CD14-positive monocyte (primary cell): ENCODE measurements at regions not wholly inside any gene's neighbourhood (a gene's known extent, or its start where the extent isn't known, plus 50 kb on each side); places are given as distances from the start of the nearest gene placed in this dataset.

Source experiments
- DNase-seq, 3 donors: peaks; one replicate each; pipeline ENCODE4 v3.0.0-alpha.2; 2011 to 2022
- H2AFZ ChIP-seq: 2 replicates; pipeline ENCODE4 v1.6.0; 2012; ENCODE audit warnings: mild to moderate bottlenecking, low read depth, low read length, inconsistent platforms; ENCODE audit not compliant: insufficient read depth, poor library complexity, severe bottlenecking
- H3K27ac ChIP-seq, 2 donors: 1 replicate in 1 of 2; 2 replicates in 1 of 2; pipeline ENCODE4 v1.5.1; 2012 to 2013; ENCODE audit warnings: low read length in 2 of 2, control low read depth in 1 of 2, inconsistent platforms in 1 of 2, low read depth in 1 of 2, mild to moderate bottlenecking in 1 of 2
- H3K27me3 ChIP-seq, 2 donors: one replicate each; pipeline versions ENCODE4 v1.6.0 to v1.6.1; 2011 to 2013; ENCODE audit warnings: low read length in 2 of 2; ENCODE audit not compliant: control insufficient read depth in 2 of 2, insufficient read depth in 2 of 2
- H3K36me3 ChIP-seq, 2 donors: replicated peaks in 1 of 2; 1 replicate in 1 of 2; 2 replicates in 1 of 2; pipeline versions ENCODE4 v1.5.1 to v1.6.1; 2012 to 2013; ENCODE audit warnings: low read length in 2 of 2, control low read depth in 1 of 2, inconsistent platforms in 1 of 2, mild to moderate bottlenecking in 1 of 2; ENCODE audit not compliant: insufficient read depth in 2 of 2, control insufficient read depth in 1 of 2
- H3K4me1 ChIP-seq, 2 donors: 1 replicate in 1 of 2; 2 replicates in 1 of 2; pipeline versions ENCODE4 v1.5.1 to v1.6.1; 2012 to 2013; ENCODE audit warnings: low read length in 2 of 2, control low read depth in 1 of 2, inconsistent platforms in 1 of 2, mild to moderate bottlenecking in 1 of 2, moderate library complexity in 1 of 2; ENCODE audit not compliant: insufficient read depth in 2 of 2, control insufficient read depth in 1 of 2
- H3K4me2 ChIP-seq: replicated peaks from 2 replicates; pipeline ENCODE3; 2012; ENCODE audit warnings: low read length, moderate library complexity, mild to moderate bottlenecking; ENCODE audit not compliant: poor library complexity, severe bottlenecking; ENCODE audit errors: extremely low read depth
- H3K4me3 ChIP-seq, 3 experiments: fragments of 200-600 bp in 1 of 3; sonication (generic) in 1 of 3; replicated peaks in 1 of 3; 1 replicate in 2 of 3; 2 replicates in 1 of 3; pipeline ENCODE4 v1.5.1; 2011 to 2013; ENCODE audit warnings: low read length in 3 of 3, mild to moderate bottlenecking in 3 of 3, control low read depth in 2 of 3, low read depth in 2 of 3, inconsistent platforms in 1 of 3, moderate library complexity in 1 of 3
- H3K79me2 ChIP-seq: 2 replicates; pipeline ENCODE4 v1.6.0; 2012; ENCODE audit warnings: mild to moderate bottlenecking, control low read depth, inconsistent platforms, low read length, moderate library complexity; ENCODE audit not compliant: insufficient read depth
- H3K9ac ChIP-seq: 2 replicates; pipeline ENCODE4 v1.6.0; 2017; ENCODE audit warnings: low read length, mild to moderate bottlenecking; ENCODE audit not compliant: insufficient read depth, poor library complexity, severe bottlenecking
- H3K9me3 ChIP-seq, 2 donors: replicated peaks in 1 of 2; 1 replicate in 1 of 2; 2 replicates in 1 of 2; pipeline versions ENCODE4 v1.5.1 to v1.6.1; 2012 to 2013; ENCODE audit warnings: low read length in 2 of 2, control low read depth in 1 of 2; ENCODE audit not compliant: control insufficient read depth in 1 of 2, insufficient read depth in 1 of 2
- H4K20me1 ChIP-seq: 2 replicates; pipeline ENCODE4 v1.6.0; 2012; ENCODE audit warnings: mild to moderate bottlenecking, low read length, control low read depth, moderate library complexity; ENCODE audit not compliant: insufficient read depth
- H3K27ac Mint-ChIP-seq, 7 donors: one replicate each; pipeline ENCODE4 v1.8.0; 2020; ENCODE audit warnings: mild to moderate bottlenecking in 7 of 7, mixed read lengths in 7 of 7, moderate library complexity in 6 of 7, inconsistent platforms in 2 of 7
- H3K27me3 Mint-ChIP-seq, 3 donors: one replicate each; pipeline ENCODE4 v1.8.0; 2021 to 2022; ENCODE audit warnings: low read depth in 3 of 3, mild to moderate bottlenecking in 3 of 3, mixed read lengths in 3 of 3, moderate library complexity in 3 of 3, inconsistent platforms in 1 of 3
- H3K36me3 Mint-ChIP-seq, 2 donors: one replicate each; pipeline ENCODE4 v1.8.0; 2020; ENCODE audit warnings: mixed read lengths in 2 of 2, inconsistent platforms in 1 of 2, mild to moderate bottlenecking in 1 of 2
- H3K4me1 Mint-ChIP-seq: one replicate; pipeline ENCODE4 v1.8.0; 2020; ENCODE audit warnings: mild to moderate bottlenecking, mixed read lengths
- H3K4me3 Mint-ChIP-seq, 2 donors: one replicate each; pipeline ENCODE4 v1.8.0; 2020; ENCODE audit warnings: mild to moderate bottlenecking in 2 of 2, mixed read lengths in 2 of 2, moderate library complexity in 1 of 2
- H3K9me3 Mint-ChIP-seq, 7 donors: one replicate each; pipeline ENCODE4 v1.8.0; 2020 to 2022; ENCODE audit warnings: mixed read lengths in 7 of 7, mild to moderate bottlenecking in 6 of 7, moderate library complexity in 6 of 7, inconsistent platforms in 2 of 7
- WGBS: methylation state at CpG from one replicate; pipeline ENCODE4 v1.1.5; 2013; ENCODE audit warnings: missing lambda C conversion rate; ENCODE audit not compliant: insufficient coverage; 5-methylcytosine and 5-hydroxymethylcytosine counted together
- intact Hi-C, 2 donors: fragments of 100-400 bp; cut with micrococcal nuclease; formaldehyde crosslinking; loops; one replicate each; pipeline versions ENCODE4 v1.15.0 to v1.15.1; 2023
- TF ChIP-seq, protein P1 (sequence below): fragments of 200-600 bp; IDR thresholded peaks from one replicate; pipeline ENCODE4 v1.8.0; 2022; ENCODE audit warnings: antibody characterized with exemption, mild to moderate bottlenecking

DNA sequence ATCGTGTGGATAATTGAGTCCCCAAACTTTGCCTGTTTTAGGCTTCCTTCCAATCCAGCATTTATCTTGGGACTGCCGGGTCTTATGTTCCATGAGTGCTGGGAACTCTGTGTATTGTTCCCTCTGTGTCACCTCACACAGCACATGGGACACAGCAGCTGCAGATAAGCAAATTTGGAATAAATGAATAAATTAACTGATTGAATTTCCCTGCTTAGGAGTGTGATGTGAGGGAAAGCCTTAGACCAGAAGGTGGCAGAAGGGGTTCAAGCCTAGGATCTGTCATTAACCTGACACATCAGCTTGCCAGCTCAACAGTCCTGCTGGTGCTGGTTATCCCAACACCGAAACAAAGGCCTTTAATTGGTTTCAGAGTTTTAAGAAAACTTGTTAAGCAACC lies 114.3 kb downstream of the OXSM start:
- Histone ChIP-seq H3K4me3 (no peak overlapping the region), H3K4me2 (no peak overlapping the region), H3K27ac (no peak overlapping the region), H3K36me3 (no peaks in the 10 kb centered on the region), H3K79me2 (no peaks in the 10 kb centered on the region), H3K9ac (no peak overlapping the region), H4K20me1 (no peaks in the 10 kb centered on the region), H3K27me3 (no peaks in the 10 kb centered on the region), H3K4me1 (no peaks in the 10 kb centered on the region), H2AFZ (no peak overlapping the region), H3K9me3 (no peaks in the 10 kb centered on the region)
- WGBS, result no CpG with 5 or more reads among the region's 3 CpGs
- H3K4me3 Mint-ChIP-seq, result no peak overlapping the region
- H3K27me3 Mint-ChIP-seq, result peaks cover 0 to 2% (median 2%) of the 10 kb centered on the region in 3 donors
- TF ChIP-seq, protein P1, sequence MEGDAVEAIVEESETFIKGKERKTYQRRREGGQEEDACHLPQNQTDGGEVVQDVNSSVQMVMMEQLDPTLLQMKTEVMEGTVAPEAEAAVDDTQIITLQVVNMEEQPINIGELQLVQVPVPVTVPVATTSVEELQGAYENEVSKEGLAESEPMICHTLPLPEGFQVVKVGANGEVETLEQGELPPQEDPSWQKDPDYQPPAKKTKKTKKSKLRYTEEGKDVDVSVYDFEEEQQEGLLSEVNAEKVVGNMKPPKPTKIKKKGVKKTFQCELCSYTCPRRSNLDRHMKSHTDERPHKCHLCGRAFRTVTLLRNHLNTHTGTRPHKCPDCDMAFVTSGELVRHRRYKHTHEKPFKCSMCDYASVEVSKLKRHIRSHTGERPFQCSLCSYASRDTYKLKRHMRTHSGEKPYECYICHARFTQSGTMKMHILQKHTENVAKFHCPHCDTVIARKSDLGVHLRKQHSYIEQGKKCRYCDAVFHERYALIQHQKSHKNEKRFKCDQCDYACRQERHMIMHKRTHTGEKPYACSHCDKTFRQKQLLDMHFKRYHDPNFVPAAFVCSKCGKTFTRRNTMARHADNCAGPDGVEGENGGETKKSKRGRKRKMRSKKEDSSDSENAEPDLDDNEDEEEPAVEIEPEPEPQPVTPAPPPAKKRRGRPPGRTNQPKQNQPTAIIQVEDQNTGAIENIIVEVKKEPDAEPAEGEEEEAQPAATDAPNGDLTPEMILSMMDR, result no peak
- no peak overlapping the region for H3K27ac Mint-ChIP-seq
- no peaks in the 10 kb centered on the region for H3K36me3 Mint-ChIP-seq
- intact Hi-C loops, result no loop called here
- no peaks in the 10 kb centered on the region for H3K4me1 Mint-ChIP-seq
- H3K9me3 Mint-ChIP-seq, result no peaks in the 10 kb centered on the region
- DNase-seq, result no peak

DNA sequence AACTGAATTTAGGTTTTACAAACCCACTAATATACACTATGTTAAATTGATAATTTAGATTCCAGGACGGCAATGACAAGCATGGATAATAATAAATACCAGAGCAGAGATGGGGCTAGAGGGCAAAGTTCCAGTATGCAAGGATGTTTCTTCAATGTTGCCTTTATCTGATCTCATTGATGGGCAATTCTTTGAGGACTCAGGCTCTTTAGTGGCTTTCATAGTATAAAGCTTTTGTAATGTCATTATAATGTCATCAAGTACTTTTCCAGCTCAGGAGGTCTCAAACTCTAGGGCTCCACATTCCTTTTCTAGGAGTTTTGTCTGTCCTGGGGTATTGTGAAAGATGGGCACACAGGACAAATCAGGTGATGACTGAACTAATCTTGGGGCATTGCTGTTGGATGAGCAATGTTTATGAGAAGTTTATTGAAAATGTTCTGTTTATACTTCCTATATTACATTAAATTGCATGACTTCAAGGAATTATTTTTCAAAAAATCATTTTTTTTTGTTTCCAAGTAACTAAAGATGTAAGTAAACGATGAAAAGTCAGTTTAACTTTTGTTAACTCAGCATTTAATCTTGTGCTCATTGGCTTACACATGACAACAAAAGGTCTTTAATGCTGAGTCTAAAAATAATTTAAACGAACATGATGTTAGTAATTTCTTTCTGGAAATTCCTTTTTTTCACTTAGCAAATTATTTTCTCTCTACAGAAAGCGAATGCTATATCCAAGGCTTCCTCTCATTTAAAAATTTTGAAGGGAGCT lies 116.4 kb downstream of the OXSM start:
- DNase-seq, result no peak
- Histone ChIP-seq H4K20me1 (no peaks in the 10 kb centered on the region), H3K4me2 (no peak overlapping the region), H3K79me2 (no peaks in the 10 kb centered on the region), H3K9me3 (no peaks in the 10 kb centered on the region), H3K4me1 (no peaks in the 10 kb centered on the region), H3K4me3 (no peak overlapping the region), H3K27me3 (no peaks in the 10 kb centered on the region), H3K36me3 (no peaks in the 10 kb centered on the region), H3K9ac (no peak overlapping the region), H2AFZ (no peak overlapping the region), H3K27ac (no peak overlapping the region)
- no peak overlapping the region for H3K4me3 Mint-ChIP-seq
- TF ChIP-seq, protein P1, result no peak
- H3K27ac Mint-ChIP-seq, result no peak overlapping the region
- WGBS, result no CpG with 5 or more reads among the region's 4 CpGs
- no peaks in the 10 kb centered on the region for H3K9me3 Mint-ChIP-seq
- peaks cover 0 to 3% (median 0%) of the 10 kb centered on the region in 3 donors for H3K27me3 Mint-ChIP-seq
- H3K36me3 Mint-ChIP-seq, result no peaks in the 10 kb centered on the region
- intact Hi-C loops, result no loop called here
- H3K4me1 Mint-ChIP-seq, result no peaks in the 10 kb centered on the region
